ENCODE measurements at regions not wholly inside any gene's neighbourhood (a gene's known extent, or its start where the extent isn't known, plus 50 kb on each side); places are given as distances from the start of the nearest gene placed in this dataset.

- H3K27me3 ChIP-seq (replicated peaks; ENCODE audit: insufficient read depth): no peaks in the 10 kb centered on the region
- peaks cover 13% of the 10 kb centered on the region for H3K36me3 ChIP-seq
- H3K4me1 ChIP-seq (ENCODE audit: control insufficient read depth in 1 of 2, low read depth in 2 of 2): no peaks in the 10 kb centered on the region
- ATAC-seq (ENCODE audit: insufficient number of reproducible peaks, low FRiP score, low read depth) (no peak), DNase-seq (ENCODE audit: low spot score) (no peak)
- no peak for TF ChIP-seq CTCF (IDR thresholded peaks at IDR 0.05)
- H3K27ac ChIP-seq: no peak overlapping the region
- no peaks in the 10 kb centered on the region for H3K9me3 ChIP-seq
- H3K4me3 ChIP-seq: no peak overlapping the region
These were observed 148.3 kb upstream of the PACRGL start for GRCh38 chr4:20552004-20552403.

GRCh38 chr4:20554134-20554533, 146.1 kb upstream of the PACRGL start:
- H3K36me3 ChIP-seq: peaks cover 13% of the 10 kb centered on the region
- no peaks in the 10 kb centered on the region for H3K27me3 ChIP-seq (replicated peaks; ENCODE audit: insufficient read depth)
- no peak overlapping the region for H3K27ac ChIP-seq
- H3K4me3 ChIP-seq: no peak overlapping the region
- DNase-seq (ENCODE audit: low spot score): no peak
- H3K4me1 ChIP-seq (ENCODE audit: control insufficient read depth in 1 of 2, low read depth in 2 of 2): no peaks in the 10 kb centered on the region
- H3K9me3 ChIP-seq: no peaks in the 10 kb centered on the region
- ATAC-seq (ENCODE audit: insufficient number of reproducible peaks, low FRiP score, low read depth): no peak
- no peak for TF ChIP-seq CTCF (IDR thresholded peaks at IDR 0.05)

- Histone ChIP-seq H3K27ac (no peak overlapping the region), H3K4me1 (ENCODE audit: control insufficient read depth in 1 of 2, low read depth in 2 of 2) (no peaks in the 10 kb centered on the region)
These were observed 135.1 kb upstream of the PACRGL start for GRCh38 chr4:20565075-20565721.

GRCh38 chr4:20570981-20571715, 129.1 kb upstream of the PACRGL start:
- H3K36me3 ChIP-seq: peaks cover 9% of the 10 kb centered on the region
- no peaks in the 10 kb centered on the region for H3K4me1 ChIP-seq (ENCODE audit: control insufficient read depth in 1 of 2, low read depth in 2 of 2)
- TF ChIP-seq CTCF (IDR thresholded peaks at IDR 0.05): no peak
- H3K27ac ChIP-seq: no peak overlapping the region
- ATAC-seq (ENCODE audit: insufficient number of reproducible peaks, low FRiP score, low read depth) (no peak), DNase-seq (ENCODE audit: low spot score) (no peak)
- H3K9me3 ChIP-seq: no peaks in the 10 kb centered on the region
- no peak overlapping the region for H3K4me3 ChIP-seq
- no peaks in the 10 kb centered on the region for H3K27me3 ChIP-seq (replicated peaks; ENCODE audit: insufficient read depth)

More at GRCh38 chr4:20565075-20565721, 135.1 kb upstream of the PACRGL start:
- DNase-seq (ENCODE audit: low spot score) (no peak), ATAC-seq (ENCODE audit: insufficient number of reproducible peaks, low FRiP score, low read depth) (no peak)
- Histone ChIP-seq H3K27me3 (replicated peaks; ENCODE audit: insufficient read depth) (no peaks in the 10 kb centered on the region), H3K36me3 (peaks cover 9% of the 10 kb centered on the region), H3K9me3 (no peaks in the 10 kb centered on the region), H3K4me3 (no peak overlapping the region)
- TF ChIP-seq CTCF (IDR thresholded peaks at IDR 0.05): no peak

GRCh38 chr4:20572976-20573375, 127.3 kb upstream of the PACRGL start:
- Histone ChIP-seq H3K27me3 (replicated peaks; ENCODE audit: insufficient read depth) (no peaks in the 10 kb centered on the region), H3K27ac (no peak overlapping the region), H3K9me3 (no peaks in the 10 kb centered on the region), H3K4me3 (no peak overlapping the region), H3K36me3 (peaks cover 2% of the 10 kb centered on the region), H3K4me1 (ENCODE audit: control insufficient read depth in 1 of 2, low read depth in 2 of 2) (no peaks in the 10 kb centered on the region)
- ATAC-seq (ENCODE audit: insufficient number of reproducible peaks, low FRiP score, low read depth): no peak
- TF ChIP-seq CTCF (IDR thresholded peaks at IDR 0.05): no peak
- no peak for DNase-seq (ENCODE audit: low spot score)

Data from thoracic aorta (tissue), 2 donors.